Heart left ventricle (tissue), 16 donors: ENCODE measurements at regions not wholly inside any gene's neighbourhood (a gene's known extent, or its start where the extent isn't known, plus 50 kb on each side); places are given as distances from the start of the nearest gene placed in this dataset.

Source experiments
- ATAC-seq, 4 donors: fragments of 200-7000 bp; cut with Tn5 transposase; one replicate each; pipeline ENCODE4 v1.9.1; 2020 to 2022; ENCODE audit warnings: moderate library complexity in 4 of 4, mild to moderate bottlenecking in 3 of 4, moderate number of reproducible peaks in 1 of 4
- DNase-seq, 5 donors: peaks; one replicate each; pipeline ENCODE4 v3.0.0-alpha.2; 2020
- H3K27ac ChIP-seq, 12 donors: fragments of 200-600 bp; sonication (generic) in 4 of 12; one replicate each; pipeline versions ENCODE4 v1.5.0 to v1.8.0; 2016 to 2022; ENCODE audit warnings: mild to moderate bottlenecking in 2 of 12
- H3K27me3 ChIP-seq, 9 donors: fragments of 200-600 bp; sonication (generic) in 2 of 9; one replicate each; pipeline versions ENCODE4 v1.5.1 to v1.8.0; 2016 to 2022; ENCODE audit warnings: mild to moderate bottlenecking in 3 of 9
- H3K36me3 ChIP-seq, 9 donors: fragments of 200-600 bp; sonication (generic) in 2 of 9; one replicate each; pipeline versions ENCODE4 v1.5.0 to v1.8.0; 2018 to 2022; ENCODE audit warnings: mild to moderate bottlenecking in 2 of 9
- H3K4me1 ChIP-seq, 12 donors: fragments of 200-600 bp; sonication (generic) in 4 of 12; one replicate each; pipeline versions ENCODE4 v1.5.0 to v1.8.0; 2016 to 2022; ENCODE audit warnings: mild to moderate bottlenecking in 3 of 12
- H3K4me3 ChIP-seq, 12 donors: fragments of 200-600 bp; sonication (generic) in 4 of 12; one replicate each; pipeline versions ENCODE4 v1.5.0 to v1.8.0; 2017 to 2022; ENCODE audit warnings: mild to moderate bottlenecking in 9 of 12, moderate library complexity in 4 of 12
- H3K9me3 ChIP-seq, 12 donors: fragments of 200-600 bp; sonication (generic) in 4 of 12; one replicate each; pipeline versions ENCODE4 v1.5.0 to v1.8.0; 2016 to 2022; ENCODE audit warnings: mild to moderate bottlenecking in 1 of 12
- POLR2A ChIP-seq, 2 donors: fragments of 450-650 bp; IDR thresholded peaks; one replicate each; pipeline ENCODE4 v1.6.1; 2017; ENCODE audit warnings: antibody characterized with exemption in 2 of 2, mild to moderate bottlenecking in 2 of 2, moderate library complexity in 2 of 2
- WGBS, 4 donors: extraction: QIAGEN DNeasy Blood & Tissue Kit in 2 of 4; methylation state at CpG; one replicate each; pipeline versions ENCODE4 v1.1.5 to v1.1.7; 2013 to 2018; 5-methylcytosine and 5-hydroxymethylcytosine counted together
- intact Hi-C, 10 donors: fragments of 100-400 bp; cut with DNase I; formaldehyde crosslinking; loops; one replicate each; pipeline versions ENCODE4 v1.11.1 to v1.14.2; 2022
- TF ChIP-seq, protein P1 (sequence below), 12 donors: fragments of 200-600 bp; sonication (generic) in 4 of 12; IDR thresholded peaks; one replicate each; pipeline versions ENCODE4 v1.5.0 to v1.8.0; 2018 to 2022; ENCODE audit warnings: antibody characterized with exemption in 12 of 12, mild to moderate bottlenecking in 5 of 12
- donor health status: ischemic (EF 13 %, LVEDD 7.1; RV severe dilation, severe dysfunction).
- donor health status: healthy with polysubstance abuse.
- donor health status: DM: no; HTN: yes; CAD: no.
- donor health status: DM: no; HTN: no; CAD: no.
- donor health status: ischemic (EF 25% LVEDD 6.9; RV normal size, moderate dysfunction).
- donor health status: ischemic (EF 25% LVEDD 5.7; RV mildly dilated, moderate dysfunction).
- donor health status: healthy.
- donor health status: DM: yes; HTN: yes; CAD: no.
- donor health status: ischemic (EF 35%, LVEDD 5.7; RV mildly dilated, moderate dysfunction).
- donor health status: nonischemic (EF 11% LVEDD 7.7; RV severe dilation, severe dysfunction).
- donor health status: DM: yes; HTN: yes; CAD: no.
- donor health status: PGD.
- donor health status: ischemic (EF 29% LVEDD 5.4; RV normal size, mild dysfunction).
- donor health status: nonischemic (EF 23%, LVEDD 6.1; RV moderate dilation, normal function).

- H3K4me3 ChIP-seq: no peak overlapping the region
- DNase-seq (peak in 2 of 5 donors; percentile 23 to 59), ATAC-seq (peak in 1 of 4 donors; percentile 58)
- TF ChIP-seq, protein P1, sequence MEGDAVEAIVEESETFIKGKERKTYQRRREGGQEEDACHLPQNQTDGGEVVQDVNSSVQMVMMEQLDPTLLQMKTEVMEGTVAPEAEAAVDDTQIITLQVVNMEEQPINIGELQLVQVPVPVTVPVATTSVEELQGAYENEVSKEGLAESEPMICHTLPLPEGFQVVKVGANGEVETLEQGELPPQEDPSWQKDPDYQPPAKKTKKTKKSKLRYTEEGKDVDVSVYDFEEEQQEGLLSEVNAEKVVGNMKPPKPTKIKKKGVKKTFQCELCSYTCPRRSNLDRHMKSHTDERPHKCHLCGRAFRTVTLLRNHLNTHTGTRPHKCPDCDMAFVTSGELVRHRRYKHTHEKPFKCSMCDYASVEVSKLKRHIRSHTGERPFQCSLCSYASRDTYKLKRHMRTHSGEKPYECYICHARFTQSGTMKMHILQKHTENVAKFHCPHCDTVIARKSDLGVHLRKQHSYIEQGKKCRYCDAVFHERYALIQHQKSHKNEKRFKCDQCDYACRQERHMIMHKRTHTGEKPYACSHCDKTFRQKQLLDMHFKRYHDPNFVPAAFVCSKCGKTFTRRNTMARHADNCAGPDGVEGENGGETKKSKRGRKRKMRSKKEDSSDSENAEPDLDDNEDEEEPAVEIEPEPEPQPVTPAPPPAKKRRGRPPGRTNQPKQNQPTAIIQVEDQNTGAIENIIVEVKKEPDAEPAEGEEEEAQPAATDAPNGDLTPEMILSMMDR (IDR thresholded peaks at IDR 0.05): no peak
- TF ChIP-seq POLR2A (IDR thresholded peaks at IDR 0.05): no peak
- no peak overlapping the region for H3K27ac ChIP-seq
- intact Hi-C loops: no loop called here
- no peaks in the 10 kb centered on the region for H3K4me1 ChIP-seq
- peaks cover 0 to 5% (median 0%) of the 10 kb centered on the region in 9 donors for H3K27me3 ChIP-seq
- no peaks in the 10 kb centered on the region for H3K9me3 ChIP-seq
- no peaks in the 10 kb centered on the region for H3K36me3 ChIP-seq
- 44 to 52% (median 49%) methylated on average over 12 to 13 of the region's 13 CpGs for WGBS, 4 donors
Observed at GRCh38 chr2:2828774-2829368, 497.8 kb upstream of the MYT1L start.

DNA sequence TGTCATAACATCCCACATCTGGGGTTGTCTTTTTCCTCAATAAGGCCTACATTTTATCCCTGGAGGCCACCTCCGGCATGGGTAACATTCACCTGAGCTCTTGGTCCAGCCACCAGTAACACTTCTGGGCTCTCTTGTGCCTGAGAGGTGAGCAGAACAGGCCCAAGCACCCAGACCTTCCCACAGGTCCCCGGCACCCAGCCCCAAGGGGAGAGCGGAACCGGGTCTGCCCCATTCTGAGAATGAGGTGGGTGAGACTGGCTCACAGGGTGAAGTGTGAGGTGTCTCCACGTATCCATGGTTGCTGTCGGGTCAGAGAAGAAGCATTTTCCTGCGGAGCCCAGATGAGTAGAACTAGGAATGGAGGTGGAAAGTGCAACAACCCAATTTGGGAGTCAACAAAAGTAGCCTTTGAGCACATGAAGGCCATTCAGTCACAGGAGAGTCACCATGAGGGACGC lies 496.7 kb upstream of the MYT1L start:
- DNase-seq (peak in 1 of 5 donors; percentile 14), ATAC-seq (no peak)
- H3K36me3 ChIP-seq: no peaks in the 10 kb centered on the region
- intact Hi-C loops: no loop called here
- no peaks in the 10 kb centered on the region for H3K9me3 ChIP-seq
- H3K4me1 ChIP-seq: no peaks in the 10 kb centered on the region
- H3K27ac ChIP-seq: no peak overlapping the region
- H3K27me3 ChIP-seq: peaks cover 0 to 5% (median 0%) of the 10 kb centered on the region in 9 donors
- no peak overlapping the region for H3K4me3 ChIP-seq
- TF ChIP-seq, protein P1 (IDR thresholded peaks at IDR 0.05): no peak
- no peak for TF ChIP-seq POLR2A (IDR thresholded peaks at IDR 0.05)
- 89 to 93% (median 91%) methylated on average over 8 of the region's 8 CpGs for WGBS, 4 donors

DNA sequence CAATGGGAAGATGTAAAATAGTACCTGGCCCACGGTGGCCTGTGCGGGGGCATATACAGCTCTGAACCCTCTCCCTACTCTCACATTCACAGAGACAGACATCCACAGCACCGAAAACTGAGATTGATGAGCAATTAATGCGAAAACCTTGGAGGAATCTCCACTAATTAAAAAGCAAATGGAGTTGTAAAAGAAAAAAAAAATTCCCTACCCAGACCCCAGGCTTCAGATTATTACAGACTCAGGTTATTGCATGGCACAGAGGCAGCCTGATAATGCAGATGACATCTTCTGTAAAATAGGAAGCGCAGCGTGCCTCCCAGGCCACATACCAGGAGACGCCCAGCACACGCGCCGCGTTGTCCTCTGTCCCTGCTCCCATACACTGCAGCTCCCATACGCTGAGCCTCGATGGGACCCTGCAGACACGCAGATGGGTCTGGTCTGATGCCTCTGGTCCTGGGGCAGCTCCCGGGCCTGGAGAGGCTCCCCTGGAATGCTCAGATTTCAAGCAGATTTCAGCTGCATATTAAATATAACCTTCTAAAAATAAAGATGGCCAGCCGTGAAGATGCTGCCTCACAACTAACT lies 496.1 kb upstream of the MYT1L start:
- Histone ChIP-seq H3K27me3 (peaks cover 0 to 5% (median 0%) of the 10 kb centered on the region in 9 donors), H3K4me1 (no peaks in the 10 kb centered on the region), H3K4me3 (no peak overlapping the region), H3K36me3 (no peaks in the 10 kb centered on the region), H3K27ac (no peak overlapping the region), H3K9me3 (peaks cover 0 to 1% (median 0%) of the 10 kb centered on the region in 12 donors)
- 84 to 88% (median 86%) methylated on average over 16 of the region's 16 CpGs for WGBS, 4 donors
- TF ChIP-seq, protein P1 (IDR thresholded peaks at IDR 0.05): no peak
- no peak for TF ChIP-seq POLR2A (IDR thresholded peaks at IDR 0.05)
- no peak for DNase-seq
- no peak for ATAC-seq
- intact Hi-C loops: no loop called here

GRCh38 chr2:2826621-2827020 lies 495.5 kb upstream of the MYT1L start:
- Histone ChIP-seq H3K4me1 (no peaks in the 10 kb centered on the region), H3K27me3 (peaks cover 0 to 5% (median 0%) of the 10 kb centered on the region in 9 donors), H3K27ac (no peak overlapping the region), H3K36me3 (no peaks in the 10 kb centered on the region), H3K9me3 (peaks cover 0 to 7% (median under 1%) of the 10 kb centered on the region in 12 donors), H3K4me3 (no peak overlapping the region)
- no peak for TF ChIP-seq POLR2A (IDR thresholded peaks at IDR 0.05)
- TF ChIP-seq, protein P1 (IDR thresholded peaks at IDR 0.05): no peak
- intact Hi-C loops: no loop called here
- DNase-seq: peak in 2 of 5 donors; percentile 6 to 35
- WGBS, 4 donors: 61 to 88% (median 79%) methylated on average over 6 to 8 of the region's 8 CpGs
- ATAC-seq: no peak
